NCI-H128 (cell line): ENCODE measurements at regions not wholly inside any gene's neighbourhood (a gene's known extent, or its start where the extent isn't known, plus 50 kb on each side); places are given as distances from the start of the nearest gene placed in this dataset.

Experiments used
- DNase-seq: peaks from one replicate; lab custom pipeline; 2025; ENCODE audit not compliant: unreplicated experiment; lab: John Stamatoyannopoulos, UW

- DNase-seq: no peak
Observed at GRCh38 chr12:128140551-128140950, 126.4 kb upstream of the TMEM132C start.

- no peak for DNase-seq
Observed at GRCh38 chr12:128150961-128151360, 116.0 kb upstream of the TMEM132C start.

- DNase-seq: no peak
Observed at GRCh38 chr12:128155571-128155970, 111.4 kb upstream of the TMEM132C start.

- no peak for DNase-seq
Observed at GRCh38 chr12:128163086-128163485, 103.9 kb upstream of the TMEM132C start.

- DNase-seq: no peak
Observed at GRCh38 chr12:128164533-128164932, 102.4 kb upstream of the TMEM132C start.

- no peak for DNase-seq
Observed at GRCh38 chr12:128165387-128165786, 101.6 kb upstream of the TMEM132C start.

GRCh38 chr12:128168273-128168672 is 98.7 kb upstream of the TMEM132C start:
- DNase-seq: no peak

- DNase-seq: no peak
Observed at GRCh38 chr12:128170181-128170580, 96.8 kb upstream of the TMEM132C start.

- no peak for DNase-seq
Observed at GRCh38 chr12:128178565-128178964, 88.4 kb upstream of the TMEM132C start.

- no peak for DNase-seq
Observed at GRCh38 chr12:128178966-128179365, 88.0 kb upstream of the TMEM132C start.

GRCh38 chr12:128180166-128180565 is 86.8 kb upstream of the TMEM132C start:
- no peak for DNase-seq

GRCh38 chr12:128190052-128190451 is 76.9 kb upstream of the TMEM132C start:
- DNase-seq: no peak

- DNase-seq: no peak
Observed at GRCh38 chr12:128190614-128191013, 76.4 kb upstream of the TMEM132C start.

- DNase-seq: no peak
Observed at GRCh38 chr12:128191380-128191779, 75.6 kb upstream of the TMEM132C start.

GRCh38 chr12:128204711-128205110 is 62.3 kb upstream of the TMEM132C start:
- no peak for DNase-seq

- no peak for DNase-seq
Observed at GRCh38 chr12:128205145-128205544, 61.8 kb upstream of the TMEM132C start.

GRCh38 chr12:128205758-128206157 is 61.2 kb upstream of the TMEM132C start:
- DNase-seq: no peak
